GM12874 (cell line): ENCODE measurements at regions not wholly inside any gene's neighbourhood (a gene's known extent, or its start where the extent isn't known, plus 50 kb on each side); places are given as distances from the start of the nearest gene placed in this dataset.

Experiments used
- CTCF ChIP-seq: IDR thresholded peaks from 2 replicates; pipeline ENCODE4 v1.5.1; 2011; ENCODE audit warnings: low read depth, mild to moderate bottlenecking, control low read depth, low read length, moderate library complexity; ENCODE audit not compliant: insufficient read depth

- TF ChIP-seq CTCF: peak; percentile 64; the same call in 1 of the 2 replicates
Observed at GRCh38 chr7:21261627-21262594, 166.0 kb upstream of the SP4 start.

DNA sequence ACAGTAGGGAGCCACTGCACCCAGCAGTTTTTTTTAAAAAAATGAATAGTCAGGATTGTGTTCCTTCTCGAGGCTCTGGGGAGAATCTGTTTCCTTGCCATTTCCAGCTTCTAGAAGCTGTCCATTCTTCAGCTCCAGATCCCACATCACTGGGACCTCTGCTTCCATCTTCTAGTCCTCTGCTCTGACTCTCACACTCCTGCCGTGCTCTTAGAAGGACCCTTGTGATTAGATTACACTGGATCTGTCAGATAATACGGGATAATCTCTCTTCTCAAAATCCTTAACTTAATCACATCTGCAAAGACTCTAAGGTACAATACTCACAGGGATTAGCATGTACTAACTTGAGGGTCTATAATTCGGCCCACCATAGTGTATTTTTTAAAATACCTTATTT lies 158.9 kb upstream of the SP4 start:
- no peak for TF ChIP-seq CTCF

- TF ChIP-seq CTCF: no peak
Observed at GRCh38 chr7:21276471-21277035, 151.3 kb upstream of the SP4 start.

DNA sequence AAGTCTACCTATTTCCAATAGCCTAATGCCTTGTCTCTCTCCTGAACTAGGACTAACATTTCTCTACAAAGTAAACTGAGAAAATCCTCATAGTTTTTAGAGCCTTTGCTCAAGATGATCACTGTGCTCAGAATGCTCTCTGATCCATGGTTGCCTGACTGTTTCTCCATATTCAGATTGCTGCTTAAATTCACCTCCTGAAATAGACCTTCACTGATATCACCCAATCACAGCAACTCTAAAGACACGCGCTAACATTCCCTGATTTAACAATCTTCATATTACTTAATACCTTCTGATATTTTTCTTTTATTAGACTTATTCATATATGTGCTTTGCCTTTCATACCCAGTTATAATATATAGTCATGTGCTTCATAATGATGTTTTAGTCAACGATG lies 148.9 kb upstream of the SP4 start:
- no peak for TF ChIP-seq CTCF

- TF ChIP-seq CTCF: no peak
Observed at GRCh38 chr7:21281193-21281592, 146.7 kb upstream of the SP4 start.

DNA sequence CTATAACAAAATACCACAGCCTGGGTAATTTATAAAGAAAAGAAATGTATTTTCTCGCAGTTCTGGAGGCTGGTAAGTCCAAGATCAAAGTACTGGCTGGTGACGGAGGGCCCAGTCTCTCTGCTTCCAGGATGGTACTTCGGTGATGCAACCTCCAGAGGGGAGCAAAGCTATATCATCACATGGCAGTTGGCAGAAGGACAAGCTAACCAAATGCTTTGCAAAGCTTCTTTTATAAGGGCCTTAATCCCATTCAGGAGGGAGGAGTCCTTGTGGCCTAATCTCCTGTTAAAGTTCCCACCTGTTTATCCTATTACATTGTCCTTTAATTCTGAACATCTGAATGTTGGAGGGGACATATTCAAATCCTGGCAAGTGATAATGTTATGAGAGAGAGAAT lies 134.1 kb upstream of the SP4 start:
- no peak for TF ChIP-seq CTCF

DNA sequence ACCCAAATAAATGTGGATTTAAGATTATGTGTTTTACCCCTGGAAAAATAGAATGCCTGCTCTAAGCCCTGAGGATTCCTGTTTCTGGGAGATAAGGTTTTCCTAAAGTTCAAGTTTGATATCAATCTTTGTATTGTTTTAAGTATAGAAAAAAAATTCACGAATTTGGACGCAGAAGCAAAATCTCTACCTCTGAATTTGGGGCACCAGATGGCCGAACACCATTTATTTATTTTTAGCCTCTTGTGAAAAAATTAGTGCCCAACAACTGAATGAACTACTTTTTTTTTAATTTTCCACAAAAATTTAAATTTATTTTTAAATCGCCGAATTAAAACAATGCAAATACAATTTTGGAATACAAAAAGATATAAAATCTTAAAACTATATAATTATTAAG lies 128.1 kb upstream of the SP4 start:
- no peak for TF ChIP-seq CTCF
